Lower lobe of right lung (tissue), 2 donors: ENCODE measurements at regions not wholly inside any gene's neighbourhood (a gene's known extent, or its start where the extent isn't known, plus 50 kb on each side); places are given as distances from the start of the nearest gene placed in this dataset.

ENCODE experiments used
- ATAC-seq, 2 donors: fragments of 200-7000 bp; cut with Tn5 transposase; one replicate each; pipeline ENCODE4 v1.9.1; 2020 to 2022; ENCODE audit warnings: mild to moderate bottlenecking in 2 of 2, moderate library complexity in 2 of 2
- DNase-seq: peaks from one replicate; pipeline ENCODE4 v3.0.0-alpha.2; 2020
- H3K27ac ChIP-seq: fragments of 200-600 bp; one replicate; pipeline ENCODE4 v1.8.0; 2022
- H3K27me3 ChIP-seq: fragments of 200-600 bp; one replicate; pipeline ENCODE4 v1.8.0; 2022; ENCODE audit warnings: low read depth
- H3K36me3 ChIP-seq: fragments of 200-600 bp; one replicate; pipeline ENCODE4 v1.8.0; 2022; ENCODE audit warnings: mild to moderate bottlenecking
- H3K4me1 ChIP-seq: fragments of 200-600 bp; one replicate; pipeline ENCODE4 v1.8.0; 2022
- H3K4me3 ChIP-seq: fragments of 200-600 bp; one replicate; pipeline ENCODE4 v1.8.0; 2022; ENCODE audit warnings: mild to moderate bottlenecking
- H3K9me3 ChIP-seq: fragments of 200-600 bp; one replicate; pipeline ENCODE4 v1.8.0; 2022
- CTCF ChIP-seq: fragments of 200-600 bp; IDR thresholded peaks from one replicate; pipeline ENCODE4 v1.8.0; 2022; ENCODE audit warnings: antibody characterized with exemption, mild to moderate bottlenecking
- intact Hi-C: fragments of 100-400 bp; cut with DNase I; formaldehyde crosslinking; loops from one replicate; pipeline ENCODE4 v1.11.0; 2022
- donor health status: DM: no; HTN: yes; CAD: no; lungs with severe emphysema.

- H3K27ac ChIP-seq, result no peak overlapping the region
- no peaks in the 10 kb centered on the region for H3K36me3 ChIP-seq
- H3K4me3 ChIP-seq, result no peak overlapping the region
- ATAC-seq (no peak), DNase-seq (no peak)
- no peaks in the 10 kb centered on the region for H3K9me3 ChIP-seq
- intact Hi-C loops, result no loop called here
- H3K4me1 ChIP-seq, result no peaks in the 10 kb centered on the region
- TF ChIP-seq CTCF, result no peak
- H3K27me3 ChIP-seq, result peaks cover 4% of the 10 kb centered on the region
These were observed 92.1 kb upstream of the FGFR2 start for GRCh38 chr10:121690152-121690848.

GRCh38 chr10:121687095-121687813 lies 89.0 kb upstream of the FGFR2 start:
- DNase-seq (no peak), ATAC-seq (peak in 1 of 2 donors; percentile 9)
- Histone ChIP-seq H3K4me1 (no peaks in the 10 kb centered on the region), H3K36me3 (no peaks in the 10 kb centered on the region), H3K9me3 (no peaks in the 10 kb centered on the region), H3K27ac (no peak overlapping the region), H3K4me3 (no peak overlapping the region), H3K27me3 (peaks cover 4% of the 10 kb centered on the region)
- TF ChIP-seq CTCF, result no peak
- intact Hi-C loops, result no loop called here

GRCh38 chr10:121684276-121684675 lies 86.0 kb upstream of the FGFR2 start:
- H3K36me3 ChIP-seq, result no peaks in the 10 kb centered on the region
- no peak overlapping the region for H3K4me3 ChIP-seq
- H3K4me1 ChIP-seq, result no peaks in the 10 kb centered on the region
- intact Hi-C loops, result no loop called here
- no peak for TF ChIP-seq CTCF
- no peak overlapping the region for H3K27ac ChIP-seq
- no peaks in the 10 kb centered on the region for H3K9me3 ChIP-seq
- peaks cover 4% of the 10 kb centered on the region for H3K27me3 ChIP-seq
- DNase-seq, result no peak
- ATAC-seq, result no peak

- DNase-seq, result no peak
- intact Hi-C loops, result no loop called here
- Histone ChIP-seq H3K27ac (no peak overlapping the region), H3K9me3 (peaks cover under 1% of the 10 kb centered on the region), H3K4me1 (no peaks in the 10 kb centered on the region), H3K36me3 (no peaks in the 10 kb centered on the region), H3K27me3 (peaks cover 4% of the 10 kb centered on the region), H3K4me3 (no peak overlapping the region)
- no peak for TF ChIP-seq CTCF
- ATAC-seq, result no peak
These were observed 85.6 kb upstream of the FGFR2 start for GRCh38 chr10:121683816-121684215.

GRCh38 chr10:121683366-121683765 lies 85.1 kb upstream of the FGFR2 start:
- intact Hi-C loops, result no loop called here
- TF ChIP-seq CTCF, result no peak
- no peak overlapping the region for H3K4me3 ChIP-seq
- H3K9me3 ChIP-seq, result peaks cover 5% of the 10 kb centered on the region
- peaks cover 4% of the 10 kb centered on the region for H3K27me3 ChIP-seq
- no peaks in the 10 kb centered on the region for H3K36me3 ChIP-seq
- no peaks in the 10 kb centered on the region for H3K4me1 ChIP-seq
- H3K27ac ChIP-seq, result no peak overlapping the region
- DNase-seq, result no peak
- ATAC-seq, result no peak
